Liver (tissue), 8 donors: ENCODE measurements at regions not wholly inside any gene's neighbourhood (a gene's known extent, or its start where the extent isn't known, plus 50 kb on each side); places are given as distances from the start of the nearest gene placed in this dataset.

Source experiments
- DNase-seq: peaks from one replicate; pipeline ENCODE4 v3.0.0-alpha.2; 2017; ENCODE audit warnings: low spot score
- H3K27ac ChIP-seq, 2 donors: one replicate each; pipeline ENCODE4 v1.7.0; 2013; ENCODE audit warnings: inconsistent platforms in 2 of 2, low read length in 2 of 2, control low read depth in 1 of 2, low read depth in 1 of 2, mild to moderate bottlenecking in 1 of 2
- H3K27me3 ChIP-seq, 4 donors: one replicate each; pipeline versions ENCODE4 v1.6.1 to v1.7.0; 2013; ENCODE audit warnings: low read length in 3 of 4, inconsistent platforms in 1 of 4, mild to moderate bottlenecking in 1 of 4, moderate library complexity in 1 of 4; ENCODE audit not compliant: control insufficient read depth in 4 of 4, insufficient read depth in 4 of 4
- H3K36me3 ChIP-seq, 4 donors: one replicate each; pipeline versions ENCODE4 v1.6.1 to v1.7.0; 2013; ENCODE audit warnings: low read length in 3 of 4, mild to moderate bottlenecking in 3 of 4, low read depth in 1 of 4, moderate library complexity in 1 of 4; ENCODE audit not compliant: control insufficient read depth in 4 of 4, insufficient read depth in 3 of 4
- H3K4me1 ChIP-seq, 4 donors: one replicate each; pipeline versions ENCODE4 v1.6.1 to v1.7.0; 2013; ENCODE audit warnings: low read length in 3 of 4, mild to moderate bottlenecking in 3 of 4, moderate library complexity in 1 of 4; ENCODE audit not compliant: control insufficient read depth in 4 of 4, insufficient read depth in 4 of 4
- H3K4me3 ChIP-seq, 3 donors: one replicate each; pipeline versions ENCODE4 v1.6.1 to v1.7.0; 2013; ENCODE audit warnings: low read length in 3 of 3, control low read depth in 1 of 3, low read depth in 1 of 3, mild to moderate bottlenecking in 1 of 3
- H3K9ac ChIP-seq, 2 donors: one replicate each; pipeline ENCODE4 v1.7.0; 2013; ENCODE audit warnings: low read length in 2 of 2, mild to moderate bottlenecking in 2 of 2, moderate library complexity in 2 of 2, control low read depth in 1 of 2, low read depth in 1 of 2
- H3K9me3 ChIP-seq, 4 donors: one replicate each; pipeline versions ENCODE4 v1.6.1 to v1.7.0; 2013; ENCODE audit warnings: low read length in 3 of 4; ENCODE audit not compliant: control insufficient read depth in 4 of 4
- EGR1 ChIP-seq, 2 donors: IDR thresholded peaks; 2 replicates each; pipeline ENCODE4 v1.6.1; 2016 to 2018; ENCODE audit warnings: antibody characterized with exemption in 2 of 2, low read depth in 2 of 2
- FOXA1 ChIP-seq: IDR thresholded peaks from 2 replicates; pipeline ENCODE4 v1.6.1; 2016; ENCODE audit warnings: antibody characterized with exemption
- FOXA2 ChIP-seq: IDR thresholded peaks from 2 replicates; pipeline ENCODE4 v1.6.1; 2016; ENCODE audit warnings: antibody characterized with exemption
- GABPA ChIP-seq, 2 donors: IDR thresholded peaks in 1 of 2; conservative IDR thresholded peaks in 1 of 2; 2 replicates each; pipeline ENCODE4 v1.6.1; 2016; ENCODE audit warnings: antibody characterized with exemption in 2 of 2, mild to moderate bottlenecking in 1 of 2, moderate library complexity in 1 of 2
- HNF4A ChIP-seq, 2 donors: conservative IDR thresholded peaks; 2 replicates each; pipeline ENCODE4 v1.6.1; 2016; ENCODE audit warnings: antibody characterized with exemption in 2 of 2, mild to moderate bottlenecking in 2 of 2
- HNF4G ChIP-seq: IDR thresholded peaks from 2 replicates; pipeline ENCODE4 v1.6.1; 2016; ENCODE audit warnings: antibody characterized with exemption
- JUND ChIP-seq, 2 donors: IDR thresholded peaks; 2 replicates each; pipeline ENCODE4 v1.6.1; 2016; ENCODE audit warnings: antibody characterized with exemption in 2 of 2
- MAX ChIP-seq: IDR thresholded peaks from 2 replicates; pipeline ENCODE4 v1.6.1; 2016; ENCODE audit warnings: antibody characterized with exemption
- NR2F2 ChIP-seq: IDR thresholded peaks from 2 replicates; pipeline ENCODE4 v1.6.1; 2016; ENCODE audit warnings: antibody characterized with exemption
- REST ChIP-seq: IDR thresholded peaks from 2 replicates; pipeline ENCODE4 v1.6.1; 2016; ENCODE audit warnings: antibody characterized with exemption, mild to moderate bottlenecking
- RXRA ChIP-seq, 2 donors: IDR thresholded peaks; 2 replicates each; pipeline ENCODE4 v1.6.1; 2017 to 2018; ENCODE audit warnings: antibody characterized with exemption in 2 of 2, mild to moderate bottlenecking in 1 of 2
- SP1 ChIP-seq: IDR thresholded peaks from 2 replicates; pipeline ENCODE4 v1.6.1; 2018; ENCODE audit warnings: antibody characterized with exemption, mild to moderate bottlenecking
- TAF1 ChIP-seq: conservative IDR thresholded peaks from 2 replicates; pipeline ENCODE4 v1.6.1; 2016; ENCODE audit warnings: antibody characterized with exemption, mild to moderate bottlenecking
- ZBTB33 ChIP-seq: IDR thresholded peaks from 2 replicates; pipeline ENCODE4 v1.6.1; 2016; ENCODE audit warnings: antibody characterized with exemption
- WGBS: extraction: QIAGEN DNeasy Blood & Tissue Kit; methylation state at CpG from one replicate; pipeline ENCODE4 v1.1.7; 2013; 5-methylcytosine and 5-hydroxymethylcytosine counted together
- TF ChIP-seq, protein P1 (sequence below): fragments of 150-350 bp; IDR thresholded peaks from 2 replicates; pipeline ENCODE4 v1.5.1; 2017; ENCODE audit warnings: improper control_type of control experiment, low read depth, low read length; ENCODE audit not compliant: missing input control
- donor health status: healthy.
- donor health status: healthy.
- donor health status: healthy.
- donor health status: healthy.
- donor health status: healthy.

DNA sequence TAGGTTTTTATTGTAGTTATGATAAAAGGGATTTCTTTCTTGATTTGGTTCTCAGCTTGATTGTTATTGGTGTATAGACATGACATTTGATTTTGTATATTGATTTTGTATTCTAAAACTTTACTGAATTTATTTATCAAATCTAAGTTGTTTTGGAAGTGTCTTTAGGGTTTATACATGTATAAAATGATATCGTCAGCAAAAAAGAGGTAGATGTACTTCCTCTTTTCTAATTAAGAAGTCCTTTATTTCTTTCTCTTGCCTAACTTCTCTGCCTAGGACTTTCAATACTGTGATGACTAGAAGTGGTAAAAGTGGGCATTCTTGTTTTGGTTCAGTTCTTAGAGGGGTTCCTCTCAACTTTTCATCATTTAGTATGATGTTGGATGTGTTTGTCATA lies 487.3 kb upstream of the KIF2B start:
- 87% methylated on average over 1 of the region's 1 CpG for WGBS
- TF ChIP-seq HNF4A (conservative IDR thresholded peaks at IDR 0.05) (no peak), TAF1 (no peak), RXRA (IDR thresholded peaks at IDR 0.05) (no peak), SP1 (no peak), MAX (no peak), FOXA1 (no peak), FOXA2 (no peak), ZBTB33 (no peak), EGR1 (IDR thresholded peaks at IDR 0.05; ENCODE audit: low read depth in 2 of 2) (no peak), JUND (IDR thresholded peaks at IDR 0.05) (no peak), HNF4G (no peak), NR2F2 (no peak), REST (no peak)
- TF ChIP-seq, protein P1, sequence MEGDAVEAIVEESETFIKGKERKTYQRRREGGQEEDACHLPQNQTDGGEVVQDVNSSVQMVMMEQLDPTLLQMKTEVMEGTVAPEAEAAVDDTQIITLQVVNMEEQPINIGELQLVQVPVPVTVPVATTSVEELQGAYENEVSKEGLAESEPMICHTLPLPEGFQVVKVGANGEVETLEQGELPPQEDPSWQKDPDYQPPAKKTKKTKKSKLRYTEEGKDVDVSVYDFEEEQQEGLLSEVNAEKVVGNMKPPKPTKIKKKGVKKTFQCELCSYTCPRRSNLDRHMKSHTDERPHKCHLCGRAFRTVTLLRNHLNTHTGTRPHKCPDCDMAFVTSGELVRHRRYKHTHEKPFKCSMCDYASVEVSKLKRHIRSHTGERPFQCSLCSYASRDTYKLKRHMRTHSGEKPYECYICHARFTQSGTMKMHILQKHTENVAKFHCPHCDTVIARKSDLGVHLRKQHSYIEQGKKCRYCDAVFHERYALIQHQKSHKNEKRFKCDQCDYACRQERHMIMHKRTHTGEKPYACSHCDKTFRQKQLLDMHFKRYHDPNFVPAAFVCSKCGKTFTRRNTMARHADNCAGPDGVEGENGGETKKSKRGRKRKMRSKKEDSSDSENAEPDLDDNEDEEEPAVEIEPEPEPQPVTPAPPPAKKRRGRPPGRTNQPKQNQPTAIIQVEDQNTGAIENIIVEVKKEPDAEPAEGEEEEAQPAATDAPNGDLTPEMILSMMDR = no peak
- Histone ChIP-seq H3K9ac (no peak overlapping the region), H3K9me3 (peaks cover 0 to 5% (median under 1%) of the 10 kb centered on the region in 4 donors), H3K27ac (no peak overlapping the region), H3K4me1 (no peaks in the 10 kb centered on the region), H3K4me3 (no peak overlapping the region), H3K36me3 (no peaks in the 10 kb centered on the region), H3K27me3 (no peaks in the 10 kb centered on the region)
- no peak for DNase-seq

DNA sequence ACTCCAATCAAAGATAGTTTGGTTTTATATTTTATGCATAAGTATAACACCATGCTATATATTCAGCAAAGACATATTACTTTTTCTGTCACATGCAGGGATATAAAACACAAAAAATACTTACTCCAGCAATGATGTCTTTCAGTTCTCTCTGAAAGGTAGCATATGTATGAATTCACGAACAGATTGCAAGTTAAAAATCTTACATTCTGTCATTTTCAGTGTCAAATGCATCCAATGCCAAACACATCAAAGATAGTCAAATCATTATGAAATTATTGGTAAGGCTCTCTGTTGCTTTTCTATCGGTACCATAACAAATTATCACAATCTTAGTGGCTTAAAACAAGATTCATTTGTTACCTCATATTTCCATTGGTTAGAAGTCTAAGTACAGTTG lies 492.0 kb upstream of the KIF2B start:
- no peak for TF ChIP-seq REST
- TF ChIP-seq GABPA (IDR thresholded peaks at IDR 0.05 in 1 of 2, conservative IDR thresholded peaks at IDR 0.05 in 1 of 2) = no peak
- H3K4me3 ChIP-seq = no peak overlapping the region
- no peak overlapping the region for H3K27ac ChIP-seq
- no peaks in the 10 kb centered on the region for H3K27me3 ChIP-seq
- no peaks in the 10 kb centered on the region for H3K36me3 ChIP-seq
- no peak overlapping the region for H3K9ac ChIP-seq
- no peaks in the 10 kb centered on the region for H3K4me1 ChIP-seq
- 77% methylated on average over 2 of the region's 2 CpGs for WGBS
- H3K9me3 ChIP-seq = no peaks in the 10 kb centered on the region
- DNase-seq = no peak
